ENCODE measurements at regions not wholly inside any gene's neighbourhood (a gene's known extent, or its start where the extent isn't known, plus 50 kb on each side); places are given as distances from the start of the nearest gene placed in this dataset.

DNA sequence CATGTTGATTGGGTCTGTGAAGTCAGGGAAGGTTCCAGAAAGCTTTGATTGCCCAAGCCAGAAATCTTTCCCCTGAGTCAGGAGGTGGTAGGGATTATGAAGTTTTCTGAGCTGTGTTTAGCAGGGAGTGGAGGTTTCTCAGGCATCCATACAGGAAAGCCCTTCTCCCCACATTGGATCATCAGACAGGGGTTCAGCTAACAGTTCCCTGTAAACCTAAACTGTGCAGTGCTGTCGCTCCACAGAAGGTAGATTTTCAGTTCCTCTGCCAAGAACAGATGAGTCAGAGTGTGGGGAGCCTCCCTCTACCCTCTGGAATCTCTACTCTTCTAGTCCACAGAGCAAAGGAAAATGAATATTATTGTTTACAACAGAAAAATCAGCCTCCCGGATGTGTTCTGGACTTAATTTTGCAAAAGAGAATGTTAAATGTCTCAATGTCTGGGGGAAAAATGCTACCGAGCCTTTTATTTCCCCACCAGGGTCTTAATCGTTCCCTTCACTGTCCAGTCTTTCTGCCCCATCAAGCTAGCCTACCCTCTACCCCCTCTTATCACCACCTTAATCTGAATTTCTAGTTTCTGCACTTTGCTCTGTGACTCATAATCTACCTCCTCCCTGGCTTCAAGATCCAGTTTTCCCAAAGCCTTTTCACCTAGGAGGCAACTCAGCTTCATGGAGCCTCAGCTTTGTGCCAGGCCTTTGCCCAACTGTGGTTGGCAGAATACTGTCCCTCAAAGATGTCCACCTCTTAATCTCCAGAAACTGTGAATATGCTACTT is 355.6 kb downstream of the PRDM2 start:
- DNase-seq, result no peak

DNA sequence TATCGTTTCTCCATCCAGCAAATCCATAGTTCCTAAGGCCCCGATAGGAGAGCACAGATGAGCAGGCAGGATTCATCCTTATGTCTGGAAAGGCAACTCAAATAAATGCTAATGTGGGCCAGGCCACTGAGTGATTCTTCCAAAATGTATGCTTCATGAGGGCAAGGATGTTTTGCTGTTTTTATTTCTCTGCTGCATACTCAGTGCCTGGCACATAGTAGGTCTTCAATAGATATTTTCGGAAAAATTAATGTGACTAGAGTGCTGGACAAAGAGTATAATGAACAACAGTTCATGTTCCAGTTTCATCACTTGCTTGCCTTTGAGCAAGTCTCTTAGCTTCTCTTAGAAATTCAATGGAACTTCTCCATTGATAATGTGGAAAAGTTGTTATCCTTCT is 357.7 kb downstream of the PRDM2 start:
- DNase-seq, result no peak

DNA sequence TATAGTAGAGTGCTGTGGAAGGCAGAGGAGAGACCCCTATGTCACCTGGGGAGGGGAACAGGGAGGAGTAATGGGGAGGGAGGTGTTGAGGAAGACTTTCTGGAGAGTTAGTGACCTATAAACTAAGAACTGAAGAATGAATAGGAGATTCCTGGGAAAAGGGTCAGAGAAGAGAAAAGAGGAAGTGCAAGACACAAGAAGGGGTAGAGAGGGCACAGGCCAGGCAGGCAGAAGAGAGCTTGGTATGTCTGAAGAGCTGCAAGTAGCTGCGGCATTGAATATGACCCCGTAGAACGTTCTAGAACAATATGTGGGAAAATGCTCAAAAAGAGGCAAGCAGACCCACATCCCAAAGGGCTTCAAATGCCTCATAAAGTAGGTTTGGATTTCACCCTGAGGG is 361.2 kb downstream of the PRDM2 start:
- DNase-seq, result no peak

DNA sequence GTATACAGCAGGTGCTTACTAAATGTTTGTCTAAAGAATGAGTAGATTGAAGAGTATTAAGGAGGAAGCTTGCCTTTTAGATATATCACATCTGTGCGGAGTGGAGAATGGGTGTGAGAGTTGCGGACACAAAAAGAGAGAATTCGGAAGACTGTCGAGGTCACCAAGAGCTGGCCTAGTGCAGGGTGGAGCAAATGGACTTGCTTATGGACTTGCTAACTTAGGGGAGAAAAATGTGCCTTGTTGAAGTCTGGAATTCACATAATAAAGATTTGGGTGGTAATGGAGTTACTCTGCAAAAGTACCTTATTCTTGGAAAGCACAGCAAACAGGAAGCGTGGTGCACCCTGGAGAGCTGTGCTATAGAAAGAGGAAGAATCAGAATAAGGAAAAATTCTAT is 361.7 kb downstream of the PRDM2 start:
- no peak for DNase-seq

DNA sequence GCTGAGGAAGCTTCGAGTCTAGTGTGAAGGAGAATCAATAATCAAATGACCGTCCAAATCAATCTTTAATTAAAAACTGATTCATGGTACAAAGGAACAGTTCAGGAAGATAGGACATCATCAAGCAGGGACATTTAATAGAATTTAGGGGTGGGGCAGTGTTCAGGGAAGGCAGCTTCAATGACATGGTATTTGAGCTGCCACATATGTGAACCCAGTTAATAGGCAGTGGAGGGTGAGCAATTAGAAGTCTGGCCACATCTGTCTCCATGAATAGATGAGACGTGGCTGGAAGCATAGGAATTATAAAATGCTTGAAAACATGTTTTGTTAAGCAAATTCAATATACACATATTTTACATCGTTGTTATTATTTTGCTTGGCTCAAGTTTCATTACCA is 362.7 kb downstream of the PRDM2 start:
- no peak for DNase-seq

DNA sequence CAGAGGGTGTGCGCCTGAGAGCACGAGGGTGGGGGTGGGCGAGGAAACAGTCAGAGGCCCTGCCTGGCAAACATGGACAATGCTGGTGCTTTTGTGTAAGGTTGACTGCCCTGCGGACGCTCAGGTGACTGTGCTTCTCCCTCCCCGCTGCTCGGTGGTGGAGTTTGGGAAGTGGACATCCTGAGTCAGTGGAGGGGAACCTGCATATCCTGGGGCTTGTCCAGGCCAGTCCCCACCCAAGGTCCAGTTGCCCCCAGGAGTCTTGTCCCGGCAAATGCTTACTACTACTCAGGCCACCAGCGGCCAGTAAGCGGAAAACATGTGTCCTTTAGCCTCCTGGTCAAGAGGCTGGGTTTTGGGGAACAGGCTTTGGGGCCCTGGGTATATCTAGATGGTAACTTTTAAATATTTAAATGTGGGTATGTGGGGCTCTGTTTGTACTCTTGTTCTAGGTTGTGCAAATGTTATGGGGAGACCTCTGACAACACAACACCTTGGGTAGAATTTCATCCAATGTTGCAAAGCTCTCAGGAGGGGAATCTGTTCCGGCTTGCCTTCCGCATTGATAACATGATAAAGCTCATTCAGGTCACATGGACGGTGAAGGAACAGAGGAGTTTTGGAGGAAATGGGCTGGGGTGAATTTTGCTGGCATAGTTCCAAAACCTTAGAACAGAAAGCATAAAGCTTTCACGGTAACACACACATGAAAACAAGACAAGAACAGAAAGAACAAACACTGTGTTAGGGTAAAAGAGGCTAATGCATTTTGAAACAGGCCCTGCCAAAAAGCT is 364.9 kb downstream of the PRDM2 start:
- no peak for DNase-seq

DNA sequence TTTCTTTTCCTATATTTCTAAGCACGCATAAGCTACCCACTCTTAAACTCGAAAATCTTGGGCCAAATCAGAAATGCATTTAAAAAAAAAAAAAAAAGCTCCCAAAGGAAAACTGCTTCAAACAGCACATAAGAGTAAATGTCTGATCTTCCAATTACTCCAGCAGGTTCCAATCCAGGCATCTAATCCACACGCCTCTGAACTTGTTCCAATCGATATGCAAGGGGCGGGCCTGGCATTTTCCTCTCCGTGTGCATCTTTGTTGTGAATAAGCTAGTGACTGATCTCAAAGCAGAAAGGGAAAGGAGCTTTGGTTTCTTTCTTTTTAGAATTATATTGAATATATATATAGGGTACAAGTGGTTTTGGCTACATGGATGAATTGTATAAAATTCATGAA is 365.5 kb downstream of the PRDM2 start:
- DNase-seq, result no peak

DNA sequence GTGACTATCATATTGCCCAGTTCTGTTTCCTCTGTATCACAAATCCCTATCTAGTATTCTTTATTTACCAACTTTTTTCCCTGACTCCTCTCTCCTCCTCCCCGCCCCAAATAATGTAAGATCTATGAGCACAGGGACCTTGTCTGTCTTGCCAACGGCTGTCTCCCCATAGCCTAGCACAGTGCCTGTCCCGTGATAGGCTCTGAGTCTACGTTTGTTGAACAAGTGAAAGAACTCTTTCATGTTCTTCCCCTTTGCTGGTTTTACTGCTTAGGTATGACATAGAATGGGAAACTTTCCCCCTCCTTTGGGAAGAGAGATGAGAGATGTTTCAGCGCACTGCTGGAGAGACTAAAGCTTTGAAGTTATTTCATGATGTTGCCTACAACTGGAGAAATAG is 367.0 kb downstream of the PRDM2 start:
- DNase-seq, result no peak

DNA sequence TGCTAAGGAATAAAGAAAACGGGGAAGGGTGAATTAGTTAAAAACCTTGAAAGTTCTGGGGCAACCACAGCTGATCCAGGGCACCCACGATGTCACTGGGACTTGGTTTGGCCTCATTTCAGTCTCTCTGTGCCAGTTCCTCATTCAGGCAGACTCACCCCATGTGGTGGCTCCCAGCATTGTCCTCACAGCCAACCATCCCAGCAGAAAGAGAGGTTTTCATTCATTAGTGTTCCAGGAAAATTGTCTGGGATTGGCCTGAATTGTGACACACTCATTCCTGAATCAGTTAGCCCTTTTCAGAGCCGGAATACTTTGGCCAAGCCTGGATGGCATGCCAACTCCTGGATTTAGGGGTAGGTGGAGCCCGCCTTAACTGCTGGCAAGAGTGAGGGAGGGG is 367.7 kb downstream of the PRDM2 start:
- DNase-seq, result no peak

DNA sequence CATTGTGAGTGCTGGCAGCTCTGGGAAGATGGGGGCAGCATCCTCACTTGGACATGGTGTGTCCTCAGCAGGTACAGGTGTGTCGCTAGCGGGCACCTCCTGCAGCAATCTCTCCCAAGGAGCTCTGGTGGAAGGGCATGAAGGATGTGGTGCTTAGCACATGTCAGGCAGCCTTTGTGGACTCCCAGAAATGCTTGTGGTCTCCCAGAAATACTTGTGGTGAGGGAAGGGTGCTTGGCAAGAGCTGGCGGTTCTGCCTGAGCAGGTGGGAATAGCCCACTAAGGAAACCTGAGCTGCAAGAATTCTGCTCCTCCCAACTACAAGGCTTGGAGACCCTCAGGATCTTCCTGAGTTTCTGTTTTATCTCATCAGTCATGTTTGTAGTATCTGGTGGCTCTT is 371.6 kb downstream of the PRDM2 start:
- no peak for DNase-seq

DNA sequence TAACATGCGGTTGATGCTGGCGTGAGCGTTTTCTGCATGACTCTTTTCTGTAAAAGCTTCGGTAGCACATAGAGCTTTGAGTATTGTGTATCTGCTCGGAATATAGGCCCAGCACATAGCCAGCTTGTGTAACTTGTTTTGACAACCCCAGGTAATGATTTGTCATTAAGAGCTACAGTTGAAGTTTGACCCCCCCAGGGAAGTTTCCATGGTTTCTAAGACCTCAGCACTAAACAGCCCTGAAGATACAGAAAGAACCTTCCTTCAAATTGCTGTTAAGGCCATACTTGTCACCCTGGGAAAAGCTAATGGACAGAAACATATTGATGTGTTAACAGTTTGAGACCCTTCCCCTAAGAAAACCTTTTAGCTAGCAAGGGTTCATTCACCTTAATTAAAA is 380.7 kb downstream of the PRDM2 start:
- no peak for DNase-seq

DNA sequence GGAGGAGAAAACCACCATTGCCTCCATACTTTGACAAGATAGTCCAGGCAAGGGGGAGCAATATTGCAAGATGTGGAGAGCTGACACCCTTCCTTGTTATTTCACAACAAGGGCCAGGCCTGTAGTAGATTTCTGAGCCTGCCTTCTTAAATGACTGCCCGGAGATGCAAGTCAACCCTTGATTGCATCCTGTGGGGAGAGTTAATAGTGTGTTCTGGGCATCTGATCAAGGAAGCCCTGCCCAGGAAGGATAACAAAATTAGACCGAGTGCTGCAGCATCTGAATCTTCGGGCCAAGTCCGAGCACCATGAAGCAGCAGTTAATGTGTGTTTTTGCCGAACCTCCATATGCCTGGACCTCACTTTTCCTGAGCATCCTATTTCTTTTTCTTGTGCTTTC is 382.3 kb downstream of the PRDM2 start:
- DNase-seq, result no peak

DNA sequence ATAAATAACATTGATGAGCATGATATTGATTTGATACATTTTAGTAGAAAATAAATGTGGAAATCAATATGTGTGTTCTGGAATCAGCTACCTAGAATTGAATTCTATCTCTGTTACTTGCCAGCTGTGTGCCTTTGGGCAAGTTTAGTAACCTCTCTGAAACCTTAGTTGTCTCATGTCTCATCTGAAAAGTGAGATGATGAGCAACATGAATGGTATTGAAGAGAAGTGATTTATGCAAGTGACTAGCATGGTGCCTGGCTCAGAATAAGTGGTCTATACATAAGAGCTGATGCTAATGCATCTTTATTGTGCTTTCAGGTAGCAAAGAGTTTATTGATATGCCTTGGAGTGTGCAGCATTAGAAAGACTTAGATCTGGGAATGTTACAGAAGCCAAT is 383.3 kb downstream of the PRDM2 start:
- DNase-seq, result no peak

DNA sequence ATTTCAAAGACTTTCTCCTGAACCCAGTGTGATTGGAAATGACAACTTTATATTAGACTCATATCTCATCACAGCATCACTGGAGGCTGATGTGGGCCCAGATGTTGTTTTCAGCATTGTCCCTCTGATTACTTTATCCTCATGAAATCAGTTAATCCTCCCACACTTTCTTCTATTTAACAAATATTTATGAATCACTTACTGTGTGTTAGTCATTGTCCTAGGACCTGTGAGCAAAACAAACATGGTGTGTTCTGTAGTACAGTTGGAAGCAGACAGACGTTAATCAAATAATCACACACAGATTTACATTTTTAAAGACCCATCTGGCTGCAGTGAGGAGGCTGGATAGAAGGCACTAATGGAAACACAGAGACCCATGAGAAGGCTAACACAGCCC is 383.7 kb downstream of the PRDM2 start:
- DNase-seq, result no peak

DNA sequence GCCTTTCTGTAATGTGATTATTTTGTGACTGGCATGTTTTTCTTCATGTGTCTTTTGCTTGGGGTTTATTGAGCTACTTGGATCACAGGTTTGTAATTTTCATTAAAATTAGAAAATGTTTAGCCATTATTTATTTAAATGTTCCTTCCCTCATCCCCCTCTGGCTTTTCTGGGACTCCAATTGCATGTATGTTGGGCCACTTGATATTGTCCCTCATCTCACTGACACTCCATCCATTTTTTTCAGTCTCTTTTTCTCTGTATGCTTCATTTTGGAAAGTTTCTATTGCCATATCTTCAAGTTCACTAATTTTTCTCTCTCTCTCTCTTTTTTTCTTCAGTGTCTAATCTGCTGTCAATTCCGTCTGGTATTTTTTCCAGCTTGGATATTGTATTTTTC is 390.1 kb downstream of the PRDM2 start:
- DNase-seq, result no peak

DNA sequence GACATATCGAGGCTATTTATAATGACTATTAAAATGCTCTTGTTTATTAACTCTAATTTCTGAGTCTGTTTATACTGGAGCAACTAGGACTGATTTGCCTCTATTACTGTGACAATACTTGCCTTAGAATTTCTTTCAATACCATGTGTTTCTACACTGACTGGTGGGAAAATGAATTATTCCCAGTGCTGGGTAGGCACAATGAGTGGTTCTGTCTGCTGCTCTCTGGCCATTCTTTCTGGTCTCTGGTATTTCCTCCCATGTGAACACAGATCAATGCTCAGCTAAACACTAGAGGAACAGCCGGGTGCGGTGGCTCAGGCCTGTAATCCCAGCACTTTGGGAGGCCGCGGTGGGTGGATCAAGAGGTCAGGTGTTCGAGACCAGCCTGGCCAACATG is 390.5 kb downstream of the PRDM2 start:
- no peak for DNase-seq

DNA sequence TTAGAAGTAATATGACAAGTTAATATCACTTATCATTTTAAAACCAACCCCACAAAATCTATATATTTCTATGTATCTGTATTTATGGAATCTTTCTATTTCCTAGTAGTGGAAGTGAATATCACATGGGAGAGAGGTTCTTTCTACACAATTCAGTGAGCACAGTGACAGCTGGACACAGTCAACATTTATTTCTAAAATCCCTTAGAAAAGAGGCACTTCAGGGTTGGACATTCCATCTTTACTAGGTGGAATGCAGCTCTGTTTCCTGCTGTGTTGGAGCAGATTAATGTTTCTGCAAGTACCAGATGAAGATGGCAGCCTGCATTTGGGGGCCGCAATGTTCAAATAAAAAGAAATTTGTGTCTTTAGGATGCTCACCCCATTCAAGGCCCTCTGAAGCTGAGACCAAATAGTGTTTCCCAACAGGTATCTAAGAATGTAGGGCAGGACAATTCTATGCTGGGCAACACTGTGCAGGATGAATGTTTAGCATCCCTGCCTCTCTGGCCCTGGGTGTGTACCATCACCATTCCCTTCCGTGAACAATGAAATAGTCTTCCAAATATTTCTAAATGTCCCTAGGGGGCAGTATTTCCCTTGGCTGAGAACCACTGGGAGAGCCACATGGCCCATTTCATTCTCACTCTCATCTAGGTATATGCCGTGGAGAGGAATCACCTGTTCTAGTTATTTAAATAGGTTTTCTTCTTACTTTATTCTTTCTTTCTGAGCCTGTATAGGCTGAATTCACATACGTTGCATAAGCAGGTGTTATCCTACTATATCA is 394.8 kb downstream of the PRDM2 start:
- peak; percentile 76 for DNase-seq

DNA sequence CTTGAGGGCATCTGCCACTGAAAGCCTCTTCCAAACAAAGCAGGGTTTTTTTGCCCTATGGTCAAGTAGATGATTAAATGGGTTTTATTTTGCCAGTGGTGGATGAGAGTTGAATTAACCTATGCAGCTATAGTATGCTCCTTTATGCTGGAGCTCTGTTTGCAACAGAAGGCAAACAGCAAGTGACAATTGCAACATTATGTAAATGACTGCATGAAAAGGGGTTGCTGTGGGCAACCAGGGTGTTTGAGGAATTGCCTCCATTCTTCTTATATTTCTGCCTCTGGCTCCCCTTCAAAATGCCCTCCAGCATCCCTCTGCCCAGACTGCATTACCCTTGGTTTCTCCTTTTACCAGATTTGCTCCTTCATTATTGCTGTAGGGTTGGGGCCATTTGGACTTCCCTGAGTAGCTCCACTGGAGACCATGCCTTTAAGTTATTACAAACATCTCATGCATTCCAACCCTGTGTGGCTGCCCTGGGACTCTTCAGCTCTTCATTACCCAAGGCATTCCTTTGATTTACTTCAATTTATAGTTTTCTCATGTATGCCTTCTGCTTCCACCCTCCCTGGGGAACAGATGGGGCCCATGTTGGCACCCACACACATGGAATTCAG is 398.4 kb downstream of the PRDM2 start:
- peak; percentile 36 for DNase-seq

DNA sequence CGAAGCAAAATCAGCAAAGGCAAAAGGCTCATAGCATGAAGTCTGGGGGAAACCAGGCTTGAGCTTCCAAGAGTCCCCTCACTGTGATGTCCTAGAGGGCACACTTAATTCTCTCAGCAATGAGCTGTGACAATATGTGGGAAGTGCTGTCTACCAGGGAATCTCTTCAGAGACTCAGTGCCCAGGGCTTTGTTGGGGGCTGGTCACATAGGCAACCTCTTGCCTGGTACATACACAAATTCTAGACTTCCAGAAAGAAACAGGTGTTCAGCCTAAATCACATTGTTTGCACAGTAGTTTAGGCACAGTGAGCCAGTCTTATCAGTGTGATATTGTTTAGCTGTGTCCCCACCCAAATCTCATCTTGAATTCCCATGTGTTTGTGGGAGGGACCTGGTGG is 400.5 kb downstream of the PRDM2 start:
- DNase-seq, result no peak

DNA sequence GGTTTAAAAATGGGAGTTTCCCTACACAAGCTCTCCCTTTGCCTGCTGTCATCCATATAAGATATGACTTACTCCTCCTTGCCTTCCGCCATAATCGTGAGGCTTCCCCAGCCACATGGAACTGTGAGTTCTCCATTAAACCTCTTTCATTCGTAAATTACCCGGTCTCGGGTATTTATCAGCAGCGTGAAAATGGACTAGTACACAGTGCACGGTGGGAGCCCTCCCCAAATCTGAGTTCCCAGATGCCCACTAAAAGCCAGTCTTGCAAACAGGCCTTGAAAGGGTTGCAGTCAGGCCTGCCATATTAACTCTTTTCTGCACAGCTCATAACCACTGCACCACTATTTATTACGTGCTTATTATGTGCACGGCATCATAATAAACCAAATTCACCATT is 400.9 kb downstream of the PRDM2 start:
- DNase-seq, result no peak

DNA sequence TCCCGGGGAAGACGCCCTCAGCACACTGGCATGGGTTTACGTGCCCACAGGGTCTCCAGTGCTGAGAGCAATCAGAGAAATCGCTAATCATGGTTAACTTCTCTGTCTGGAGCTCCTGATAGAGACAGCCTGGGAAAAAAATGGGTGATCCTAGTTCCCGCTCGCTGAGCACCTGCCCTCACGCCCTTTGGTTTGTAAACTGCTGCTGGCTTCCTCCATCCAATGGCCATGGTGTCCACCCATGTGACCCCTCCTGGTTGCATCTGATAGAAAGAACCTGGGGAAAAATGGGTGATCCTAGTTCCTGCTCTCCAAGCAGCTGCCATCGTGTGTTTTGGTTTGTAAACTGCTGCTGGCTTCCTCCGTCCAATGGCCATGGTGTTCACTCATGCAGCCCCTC is 402.2 kb downstream of the PRDM2 start:
- no peak for DNase-seq

DNA sequence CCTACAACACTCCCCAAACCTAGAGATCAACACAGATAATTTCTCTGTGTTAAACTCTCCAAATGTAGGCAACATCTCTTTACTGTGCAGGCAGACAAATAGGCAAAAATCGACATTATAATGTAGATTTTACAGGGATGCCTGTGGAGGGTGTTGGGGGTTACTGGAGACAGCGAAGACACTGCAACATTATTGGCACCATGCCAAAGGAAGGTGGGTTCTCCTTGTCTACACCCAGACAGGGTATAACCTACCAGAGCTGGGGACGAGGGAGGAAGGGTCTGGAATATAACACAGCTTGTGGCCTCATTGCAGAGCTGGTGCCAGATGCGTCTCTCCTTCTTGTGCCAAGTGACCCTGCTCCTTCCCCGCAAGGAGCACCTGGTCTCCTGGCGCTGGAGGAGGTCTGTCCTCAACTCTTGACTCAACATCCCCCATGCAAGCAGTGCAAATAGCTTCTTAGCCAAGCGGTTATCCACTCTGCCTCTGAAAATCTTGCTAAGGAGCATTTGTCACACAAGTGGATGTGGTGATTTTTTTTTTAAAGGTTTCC is 404.0 kb downstream of the PRDM2 start:
- no peak for DNase-seq

DNA sequence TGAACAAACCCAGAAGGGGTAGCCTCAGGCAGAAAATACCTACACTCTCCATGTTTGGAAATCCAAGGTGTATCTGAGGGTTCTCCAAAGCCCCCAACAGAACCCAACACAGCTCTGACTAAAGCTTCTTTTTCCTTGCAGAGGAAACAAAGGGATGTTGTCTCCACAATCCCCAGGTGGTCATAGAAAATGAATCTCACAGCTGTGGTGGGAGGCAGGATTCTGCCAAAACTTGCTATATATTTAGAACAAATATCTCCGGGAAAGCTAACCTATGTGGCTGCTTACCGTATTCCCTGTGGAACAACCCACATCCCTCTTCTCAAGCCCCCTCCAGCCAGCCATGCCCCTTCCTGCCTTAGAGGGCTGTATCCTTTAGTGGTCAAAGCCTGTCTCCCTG is 406.1 kb downstream of the PRDM2 start:
- no peak for DNase-seq

All from NCI-H146 (cell line).